HepG2 (cell line): ENCODE measurements at regions not wholly inside any gene's neighbourhood (a gene's known extent, or its start where the extent isn't known, plus 50 kb on each side); places are given as distances from the start of the nearest gene placed in this dataset.

Source experiments
- ATAC-seq: fragments of 200-7000 bp; cut with Tn5 transposase; 3 replicates; pipeline ENCODE4 v1.9.1; 2020; ENCODE audit warnings: mild to moderate bottlenecking, moderate library complexity
- BruUV-seq: library from RNA; stranded (reverse); fragments of 400-500 nt; replicated peaks from 2 replicates; lab custom pipeline; 2021; lab: Mats Ljungman, UMichigan
- CTCF ChIA-PET: fragments of 300-600 bp; formaldehyde crosslinking; extraction: SDS; loops from one replicate; lab custom pipeline; 2021; ENCODE audit warnings: low total read pairs, inconsistent platforms, low intra/inter-chr PET ratio; lab: Yijun Ruan, JAX
- POLR2A ChIA-PET: fragments of 350-600 bp; sonication (Branson Sonifier 250); formaldehyde crosslinking; loops from one replicate; lab custom pipeline; 2020; ENCODE audit warnings: antibody characterized with exemption, inconsistent platforms; lab: Yijun Ruan, JAX
- DNase-seq: peaks from one replicate; pipeline ENCODE4 v3.0.0-alpha.2; 2015; ENCODE audit warnings: low spot score
- FAIRE-seq: peaks from 3 replicates; lab custom pipeline; 2011; peaks lifted over from hg19 to GRCh38; lab: Jason Lieb, UNC
- H2AFZ ChIP-seq: one replicate; pipeline ENCODE4 v1.6.1; 2011; ENCODE audit warnings: low read length, inconsistent platforms
- H3K27ac ChIP-seq: fragments of 300-600 bp; 3 replicates; pipeline ENCODE4 v1.8.0; 2011; ENCODE audit warnings: mixed run types, mild to moderate bottlenecking, mixed read lengths, low read length, inconsistent platforms; ENCODE audit not compliant: insufficient read depth; ENCODE audit errors: extremely low read length
- H3K27me3 ChIP-seq, 2 experiments: fragments of 200-600 bp in 1 of 2; 2 replicates in 1 of 2; 3 replicates in 1 of 2; pipeline versions ENCODE4 v1.6.0 to v1.8.0; 2011; ENCODE audit warnings: low read length in 2 of 2, mild to moderate bottlenecking in 2 of 2, moderate library complexity in 2 of 2, inconsistent platforms in 1 of 2; ENCODE audit not compliant: insufficient read depth in 2 of 2, control insufficient read depth in 1 of 2
- H3K36me3 ChIP-seq, 2 experiments: fragments of 200-600 bp in 1 of 2; replicated peaks in 1 of 2; 2 replicates in 1 of 2; 3 replicates in 1 of 2; pipeline versions ENCODE4 v1.5.1 to v1.8.0; 2011; ENCODE audit warnings: low read length in 2 of 2, inconsistent platforms in 1 of 2; ENCODE audit not compliant: insufficient read depth in 2 of 2, control insufficient read depth in 1 of 2
- H3K4me1 ChIP-seq: 2 replicates; pipeline ENCODE4 v1.5.1; 2012; ENCODE audit warnings: low read length, inconsistent platforms; ENCODE audit not compliant: insufficient read depth
- H3K4me2 ChIP-seq: 2 replicates; pipeline ENCODE4 v1.6.0; 2011; ENCODE audit warnings: low read depth, low read length, inconsistent platforms
- H3K4me3 ChIP-seq, 3 experiments: fragments of 200-600 bp in 1 of 3; sonication (generic), shearing (Covaris generic) in 1 of 3; replicated peaks in 1 of 3; 2 replicates each; pipeline ENCODE4 v1.5.1; 2011 to 2016; ENCODE audit warnings: low read length in 3 of 3, inconsistent platforms in 2 of 3, low read depth in 2 of 3, mild to moderate bottlenecking in 2 of 3, control low read depth in 1 of 3, mixed read lengths in 1 of 3; ENCODE audit not compliant: insufficient read depth in 1 of 3
- H3K79me2 ChIP-seq: one replicate; pipeline ENCODE4 v1.6.1; 2011; ENCODE audit warnings: low read length, inconsistent platforms; ENCODE audit not compliant: insufficient read depth
- H3K9ac ChIP-seq: 2 replicates; pipeline ENCODE4 v1.6.0; 2011; ENCODE audit warnings: mild to moderate bottlenecking, low read depth, low read length, inconsistent platforms; ENCODE audit not compliant: insufficient read depth
- H3K9me3 ChIP-seq: 2 replicates; pipeline ENCODE4 v1.5.1; 2012; ENCODE audit warnings: mild to moderate bottlenecking, low read length
- H4K20me1 ChIP-seq: 2 replicates; pipeline ENCODE4 v1.6.0; 2011; ENCODE audit warnings: inconsistent platforms, mild to moderate bottlenecking, low read length, moderate library complexity; ENCODE audit not compliant: insufficient read depth
- CC2D1A ChIP-seq: sonication (generic); formaldehyde crosslinking; IDR thresholded peaks from 2 replicates; pipeline ENCODE4 v1.8.1; 2023; ENCODE audit warnings: mild to moderate bottlenecking, missing genetic modification reagents
- FOXK1 ChIP-seq: sonication (generic); formaldehyde crosslinking; IDR thresholded peaks from 2 replicates; pipeline ENCODE4 v1.4.0; 2020; ENCODE audit warnings: low read depth, missing genetic modification reagents, borderline replicate concordance
- NFIC ChIP-seq: IDR thresholded peaks from 2 replicates; pipeline ENCODE4 v1.6.1; 2012; ENCODE audit warnings: mild to moderate bottlenecking, low read length, inconsistent platforms
- ZNF772 ChIP-seq: sonication (generic); formaldehyde crosslinking; IDR thresholded peaks from 2 replicates; pipeline ENCODE4 v1.5.0; 2020; ENCODE audit warnings: mild to moderate bottlenecking, missing genetic modification reagents
- WGBS: methylation state at CpG from one replicate; pipeline ENCODE4 v1.1.6; 2017; ENCODE audit warnings: low lambda C conversion rate; 5-methylcytosine and 5-hydroxymethylcytosine counted together
- in situ Hi-C: cut with HindIII; loops from 2 replicates; pipeline ENCODE4 v1.10.0; 2017; ENCODE audit warnings: low pct_unique_long_range_greater_than_20kb; ENCODE audit not compliant: extremely low pct_ligation_motif_present
- intact Hi-C: fragments of 100-400 bp; cut with micrococcal nuclease; formaldehyde crosslinking; loops from one replicate; pipeline ENCODE4 v1.10.0; 2022; ENCODE audit not compliant: unreplicated experiment
- TF ChIP-seq, protein P1 (sequence below): sonication (generic); formaldehyde crosslinking; IDR thresholded peaks from 2 replicates; pipeline ENCODE4; 2020; ENCODE audit warnings: missing genetic modification reagents, mild to moderate bottlenecking, borderline replicate concordance

DNA sequence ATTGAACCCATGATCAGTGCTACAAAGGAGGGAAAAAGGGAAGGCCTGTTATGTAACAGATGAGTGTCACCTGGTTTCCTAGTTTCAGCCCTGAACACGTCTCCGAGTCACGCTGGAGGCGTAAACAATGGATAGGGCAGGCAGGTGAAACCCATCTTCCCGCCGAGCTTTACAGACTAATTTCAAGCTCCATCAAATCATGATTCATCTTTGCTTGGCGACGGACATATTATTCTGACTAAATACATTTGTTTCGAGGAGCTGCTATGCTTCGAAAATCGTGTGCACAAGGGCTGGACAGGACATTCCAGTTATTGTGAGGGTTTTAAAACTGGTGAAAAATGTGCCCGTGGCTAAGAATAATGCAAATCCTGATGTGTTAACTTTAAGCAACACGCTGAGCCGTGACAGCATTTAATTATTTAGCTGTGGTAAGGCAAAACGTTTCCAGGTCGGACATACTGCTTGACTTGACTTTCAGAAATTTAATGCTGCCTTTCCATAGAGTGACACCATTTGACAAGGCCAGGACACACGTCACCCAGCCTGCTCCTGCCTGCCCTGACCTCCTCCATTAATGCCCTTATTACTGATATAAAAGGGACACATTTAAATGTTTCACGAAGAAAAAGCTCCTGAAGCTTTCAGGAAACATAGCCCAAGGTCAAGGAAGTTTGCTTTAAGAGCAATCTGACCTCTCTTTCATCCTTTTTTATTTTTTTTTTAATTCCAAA lies 1203.5 kb upstream of the TMEM132C start:
- DNase-seq (no peak), ATAC-seq (no peak), FAIRE-seq (no peak)
- Histone ChIP-seq H4K20me1 (no peaks in the 10 kb centered on the region), H3K79me2 (no peaks in the 10 kb centered on the region), H2AFZ (no peak overlapping the region), H3K4me2 (no peak overlapping the region), H3K4me3 (no peak overlapping the region), H3K9ac (no peak overlapping the region), H3K4me1 (no peaks in the 10 kb centered on the region), H3K27me3 (no peaks in the 10 kb centered on the region), H3K9me3 (no peaks in the 10 kb centered on the region), H3K36me3 (no peaks in the 10 kb centered on the region), H3K27ac (no peak overlapping the region)
- in situ Hi-C loops, result no loop called here
- ChIA-PET POLR2A (no interaction called here), CTCF (no interaction called here)
- no TSS peak for BruUV-seq
- intact Hi-C loops, result no loop called here
- no peak for TF ChIP-seq FOXK1
- TF ChIP-seq, protein P1, sequence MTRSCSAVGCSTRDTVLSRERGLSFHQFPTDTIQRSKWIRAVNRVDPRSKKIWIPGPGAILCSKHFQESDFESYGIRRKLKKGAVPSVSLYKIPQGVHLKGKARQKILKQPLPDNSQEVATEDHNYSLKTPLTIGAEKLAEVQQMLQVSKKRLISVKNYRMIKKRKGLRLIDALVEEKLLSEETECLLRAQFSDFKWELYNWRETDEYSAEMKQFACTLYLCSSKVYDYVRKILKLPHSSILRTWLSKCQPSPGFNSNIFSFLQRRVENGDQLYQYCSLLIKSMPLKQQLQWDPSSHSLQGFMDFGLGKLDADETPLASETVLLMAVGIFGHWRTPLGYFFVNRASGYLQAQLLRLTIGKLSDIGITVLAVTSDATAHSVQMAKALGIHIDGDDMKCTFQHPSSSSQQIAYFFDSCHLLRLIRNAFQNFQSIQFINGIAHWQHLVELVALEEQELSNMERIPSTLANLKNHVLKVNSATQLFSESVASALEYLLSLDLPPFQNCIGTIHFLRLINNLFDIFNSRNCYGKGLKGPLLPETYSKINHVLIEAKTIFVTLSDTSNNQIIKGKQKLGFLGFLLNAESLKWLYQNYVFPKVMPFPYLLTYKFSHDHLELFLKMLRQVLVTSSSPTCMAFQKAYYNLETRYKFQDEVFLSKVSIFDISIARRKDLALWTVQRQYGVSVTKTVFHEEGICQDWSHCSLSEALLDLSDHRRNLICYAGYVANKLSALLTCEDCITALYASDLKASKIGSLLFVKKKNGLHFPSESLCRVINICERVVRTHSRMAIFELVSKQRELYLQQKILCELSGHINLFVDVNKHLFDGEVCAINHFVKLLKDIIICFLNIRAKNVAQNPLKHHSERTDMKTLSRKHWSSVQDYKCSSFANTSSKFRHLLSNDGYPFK (CRISPR knock-in tag), result no peak
- 20% methylated on average over 17 of the region's 18 CpGs for WGBS

DNA sequence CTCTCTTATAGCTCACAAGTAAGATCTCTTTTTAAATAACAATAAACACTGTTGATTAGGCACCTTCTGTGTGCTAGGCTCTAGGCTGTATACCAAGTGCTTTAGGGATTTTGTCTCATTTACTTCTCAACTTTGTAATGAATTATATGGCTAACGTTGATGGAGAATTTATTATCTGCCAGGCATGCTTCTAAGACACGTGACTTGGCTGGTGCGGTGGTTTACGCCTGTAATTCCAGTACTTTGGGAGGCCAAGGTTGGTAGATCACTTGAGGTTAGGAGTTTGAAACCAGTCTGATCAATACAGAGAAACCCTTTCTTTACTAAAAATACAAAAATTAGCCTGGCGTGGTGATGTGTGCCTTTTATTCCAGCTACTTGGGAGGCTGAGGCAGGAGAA lies 1202.8 kb upstream of the TMEM132C start:
- BruUV-seq, result no TSS peak
- WGBS, result 22% methylated on average over 5 of the region's 5 CpGs
- H3K4me3 ChIP-seq, result no peak overlapping the region
- FAIRE-seq (no peak), DNase-seq (no peak), ATAC-seq (no peak)
- H3K36me3 ChIP-seq, result no peaks in the 10 kb centered on the region
- H3K27ac ChIP-seq, result no peak overlapping the region
- in situ Hi-C loops (no loop called here), intact Hi-C loops (no loop called here)
- H3K79me2 ChIP-seq, result no peaks in the 10 kb centered on the region
- no peak overlapping the region for H3K4me2 ChIP-seq
- no peaks in the 10 kb centered on the region for H3K27me3 ChIP-seq
- no peak overlapping the region for H3K9ac ChIP-seq
- no peaks in the 10 kb centered on the region for H3K9me3 ChIP-seq
- H2AFZ ChIP-seq, result no peak overlapping the region
- no peaks in the 10 kb centered on the region for H4K20me1 ChIP-seq
- ChIA-PET POLR2A (no interaction called here), CTCF (no interaction called here)
- H3K4me1 ChIP-seq, result no peaks in the 10 kb centered on the region
- no peak for TF ChIP-seq NFIC
- no peak for TF ChIP-seq CC2D1A (CRISPR knock-in tag)
- no peak for TF ChIP-seq ZNF772
